Left renal pelvis (tissue), 4 donors: ENCODE measurements at regions not wholly inside any gene's neighbourhood (a gene's known extent, or its start where the extent isn't known, plus 50 kb on each side); places are given as distances from the start of the nearest gene placed in this dataset.
"Not testable (repeated sequence)": the region's sequence is repeated elsewhere in the genome, so short reads cannot be mapped to it uniquely, and the experiment has no call there.

ENCODE experiments used
- DNase-seq, 4 donors: peaks; one replicate each; pipeline ENCODE4 v3.0.0-alpha.2; 2013; ENCODE audit warnings: low read depth in 4 of 4, low spot score in 3 of 4

- DNase-seq, result no peak
Measured at GRCh38 chr4:15162465-15163283, 160.4 kb downstream of the CPEB2 start.

- DNase-seq, result no peak
Measured at GRCh38 chr4:15163284-15163645, 161.0 kb downstream of the CPEB2 start.

GRCh38 chr4:15164571-15164970, 162.3 kb downstream of the CPEB2 start:
- DNase-seq, result no peak

GRCh38 chr4:15167743-15168142, 165.5 kb downstream of the CPEB2 start:
- DNase-seq, result no peak

GRCh38 chr4:15168759-15169158, 166.5 kb downstream of the CPEB2 start:
- no peak for DNase-seq

GRCh38 chr4:15171725-15172124, 169.4 kb downstream of the CPEB2 start:
- DNase-seq, result no peak

- DNase-seq, result no peak
Measured at GRCh38 chr4:15173251-15173650, 171.0 kb downstream of the CPEB2 start.

GRCh38 chr4:15174168-15174567, 171.9 kb downstream of the CPEB2 start:
- not testable (repeated sequence) for DNase-seq

- DNase-seq, result not testable (repeated sequence)
Measured at GRCh38 chr4:15179842-15180241, 177.6 kb downstream of the CPEB2 start.

GRCh38 chr4:15182600-15183220, 180.4 kb downstream of the CPEB2 start:
- DNase-seq, result no peak

GRCh38 chr4:15186149-15186548, 183.9 kb downstream of the CPEB2 start:
- DNase-seq, result no peak

- no peak for DNase-seq
Measured at GRCh38 chr4:15186806-15187205, 184.5 kb downstream of the CPEB2 start.

- DNase-seq, result no peak
Measured at GRCh38 chr4:15188605-15189539, 186.6 kb downstream of the CPEB2 start.

- DNase-seq, result no peak
Measured at GRCh38 chr4:15194520-15194919, 192.2 kb downstream of the CPEB2 start.

- no peak for DNase-seq
Measured at GRCh38 chr4:15197005-15197404, 194.7 kb downstream of the CPEB2 start.

- no peak for DNase-seq
Measured at GRCh38 chr4:15198070-15198727, 195.9 kb downstream of the CPEB2 start.

GRCh38 chr4:15201782-15202181, 199.5 kb downstream of the CPEB2 start:
- no peak for DNase-seq

GRCh38 chr4:15202481-15202880, 200.2 kb downstream of the CPEB2 start:
- DNase-seq, result no peak

- not testable (repeated sequence) for DNase-seq
Measured at GRCh38 chr4:15206526-15206925, 204.2 kb downstream of the CPEB2 start.

GRCh38 chr4:15213302-15213970, 211.2 kb downstream of the CPEB2 start:
- no peak for DNase-seq
